Activated T-helper 2 cell treated with anti-CD3 and anti-CD28 coated beads, Interferon-gamma antibody, Interleukin-2, Interleukin-4, amounts not matched to agents 10 μg/mL and 5 μg/mL and 100 μg/mL, durations not matched to agents 14 hours and 24 hours and 36 hours (primary cell): ENCODE measurements at regions not wholly inside any gene's neighbourhood (a gene's known extent, or its start where the extent isn't known, plus 50 kb on each side); places are given as distances from the start of the nearest gene placed in this dataset.

Experiments
- DNase-seq: peaks from one replicate; pipeline ENCODE4 v3.0.0; 2021; ENCODE audit warnings: low spot score
- H3K27ac Mint-ChIP-seq: one replicate; pipeline ENCODE4 v1.8.0; 2021; ENCODE audit warnings: mixed read lengths
- H3K27me3 Mint-ChIP-seq: one replicate; pipeline ENCODE4 v1.8.0; 2021; ENCODE audit warnings: low read depth, mixed read lengths
- H3K36me3 Mint-ChIP-seq: one replicate; pipeline ENCODE4 v1.8.0; 2021; ENCODE audit warnings: low read depth, mixed read lengths
- H3K4me1 Mint-ChIP-seq: one replicate; pipeline ENCODE4 v1.8.0; 2021; ENCODE audit warnings: low read depth, mixed read lengths
- H3K4me3 Mint-ChIP-seq: one replicate; pipeline ENCODE4 v1.8.0; 2021; ENCODE audit warnings: low read depth, mild to moderate bottlenecking, moderate library complexity, mixed read lengths
- H3K9me3 Mint-ChIP-seq: one replicate; pipeline ENCODE4 v1.8.0; 2021; ENCODE audit warnings: mixed read lengths
- intact Hi-C: fragments of 100-400 bp; cut with micrococcal nuclease; formaldehyde crosslinking; loops from one replicate; pipeline ENCODE4 v1.15.1; 2023

DNA sequence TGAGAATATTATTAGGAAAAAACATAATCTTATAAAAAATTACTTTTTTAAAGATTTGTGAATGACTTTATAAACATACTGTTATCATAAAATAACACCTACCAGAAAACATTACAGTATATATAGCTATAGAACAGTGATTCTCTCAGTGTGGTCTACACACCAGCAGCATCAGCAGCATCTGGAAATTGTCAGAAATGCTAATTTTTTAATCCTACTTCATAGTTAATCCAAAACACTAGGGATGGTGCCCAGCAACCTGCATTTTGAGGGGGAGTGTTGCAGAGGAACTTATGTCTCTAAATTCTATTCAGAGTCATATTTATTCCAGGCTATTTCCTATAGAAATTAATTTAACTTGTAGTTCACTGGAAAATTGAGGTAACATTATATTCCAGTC is 1107.8 kb downstream of the IGSF11 start:
- intact Hi-C loops, result no loop called here
- Mint-ChIP-seq H3K4me1 (no peaks in the 10 kb centered on the region), H3K27ac (no peak overlapping the region), H3K36me3 (no peaks in the 10 kb centered on the region), H3K4me3 (no peak overlapping the region), H3K27me3 (no peaks in the 10 kb centered on the region), H3K9me3 (no peaks in the 10 kb centered on the region)
- no peak for DNase-seq

DNA sequence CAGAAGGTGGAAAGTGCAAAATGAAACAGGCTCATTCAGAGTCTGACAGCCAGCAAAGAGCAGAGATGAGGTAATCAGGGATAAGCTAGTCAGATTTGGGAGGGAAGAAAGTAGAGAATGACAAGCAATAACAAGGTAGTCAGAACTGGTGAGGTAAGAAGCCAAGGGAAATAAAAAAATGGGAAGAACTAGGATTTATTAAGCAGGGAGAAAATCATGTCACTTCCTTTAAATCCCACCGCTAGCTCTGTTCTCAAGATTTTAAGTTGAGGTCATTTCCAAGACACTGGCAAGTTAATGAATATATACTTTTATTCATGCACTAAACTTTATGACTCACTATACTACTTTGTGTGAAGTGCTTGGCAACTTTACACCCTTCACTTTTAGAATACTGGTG is 1106.8 kb downstream of the IGSF11 start:
- H3K27me3 Mint-ChIP-seq, result no peaks in the 10 kb centered on the region
- no peak for DNase-seq
- no peaks in the 10 kb centered on the region for H3K9me3 Mint-ChIP-seq
- intact Hi-C loops, result no loop called here
- H3K4me1 Mint-ChIP-seq, result no peaks in the 10 kb centered on the region
- H3K36me3 Mint-ChIP-seq, result no peaks in the 10 kb centered on the region
- H3K27ac Mint-ChIP-seq, result no peak overlapping the region
- no peak overlapping the region for H3K4me3 Mint-ChIP-seq

DNA sequence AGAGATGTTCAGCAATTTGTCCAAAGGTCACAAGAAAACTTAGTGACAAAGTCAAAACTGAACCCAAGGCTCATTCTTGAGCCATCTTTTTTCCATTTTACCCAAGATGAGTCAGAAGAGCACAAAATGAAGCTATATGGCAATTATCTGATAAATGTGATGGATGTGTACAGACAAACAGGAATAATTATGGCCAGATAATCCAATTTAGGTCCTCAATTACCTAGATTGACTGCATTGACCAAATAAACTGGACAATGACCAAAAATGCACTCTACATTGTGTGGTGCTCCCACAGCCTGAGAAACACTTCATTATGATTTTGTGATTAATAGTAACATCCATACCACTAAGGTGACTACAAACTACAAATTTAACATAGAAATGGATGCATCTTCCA is 1105.8 kb downstream of the IGSF11 start:
- Mint-ChIP-seq H3K36me3 (no peaks in the 10 kb centered on the region), H3K4me1 (no peaks in the 10 kb centered on the region), H3K27ac (no peak overlapping the region), H3K9me3 (no peaks in the 10 kb centered on the region), H3K27me3 (no peaks in the 10 kb centered on the region), H3K4me3 (no peak overlapping the region)
- intact Hi-C loops, result no loop called here
- no peak for DNase-seq

DNA sequence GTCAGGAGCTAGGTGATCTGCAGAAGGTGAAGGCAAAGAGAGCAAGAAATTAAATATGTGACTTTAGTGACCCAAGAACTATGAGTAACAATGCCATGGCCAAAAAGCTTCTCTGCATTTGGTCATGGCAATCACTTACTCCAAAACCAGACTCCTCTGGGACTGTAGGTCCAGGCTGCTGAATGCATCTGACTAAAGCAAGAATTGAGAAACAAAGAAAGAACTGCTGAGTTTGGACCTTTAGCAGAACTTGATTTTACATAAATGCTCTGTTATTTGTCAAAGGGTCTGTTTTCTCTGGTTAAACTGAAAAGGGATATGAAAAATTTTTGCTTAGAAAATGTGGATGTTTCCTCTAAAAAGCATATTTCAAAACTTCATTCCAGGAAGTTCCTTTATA is 1102.2 kb downstream of the IGSF11 start:
- H3K27me3 Mint-ChIP-seq, result no peaks in the 10 kb centered on the region
- no peak overlapping the region for H3K27ac Mint-ChIP-seq
- intact Hi-C loops, result no loop called here
- no peaks in the 10 kb centered on the region for H3K36me3 Mint-ChIP-seq
- H3K4me1 Mint-ChIP-seq, result no peaks in the 10 kb centered on the region
- no peak overlapping the region for H3K4me3 Mint-ChIP-seq
- DNase-seq, result no peak
- H3K9me3 Mint-ChIP-seq, result no peaks in the 10 kb centered on the region

DNA sequence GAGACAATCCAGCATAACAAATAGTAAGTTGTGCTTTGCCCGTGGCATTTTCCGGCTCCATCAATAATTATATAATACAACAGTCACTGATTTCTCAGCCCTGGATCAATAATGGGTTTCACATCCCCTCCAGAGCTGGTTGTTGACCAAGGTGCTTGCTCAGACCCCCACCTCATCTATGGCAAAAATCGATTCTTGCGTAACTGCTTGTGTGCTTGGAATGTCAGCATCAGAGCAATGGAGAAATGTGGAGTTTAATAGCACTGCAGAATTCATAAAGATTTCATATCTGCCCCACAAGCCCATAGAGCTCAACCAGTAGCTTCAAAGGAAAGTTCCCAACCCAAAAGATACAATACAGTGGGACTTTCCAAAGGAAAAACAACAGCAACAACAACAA is 1098.5 kb downstream of the IGSF11 start:
- Mint-ChIP-seq H3K27me3 (no peaks in the 10 kb centered on the region), H3K9me3 (no peaks in the 10 kb centered on the region), H3K36me3 (no peaks in the 10 kb centered on the region), H3K4me3 (no peak overlapping the region), H3K4me1 (no peaks in the 10 kb centered on the region), H3K27ac (no peak overlapping the region)
- intact Hi-C loops, result no loop called here
- DNase-seq, result no peak

DNA sequence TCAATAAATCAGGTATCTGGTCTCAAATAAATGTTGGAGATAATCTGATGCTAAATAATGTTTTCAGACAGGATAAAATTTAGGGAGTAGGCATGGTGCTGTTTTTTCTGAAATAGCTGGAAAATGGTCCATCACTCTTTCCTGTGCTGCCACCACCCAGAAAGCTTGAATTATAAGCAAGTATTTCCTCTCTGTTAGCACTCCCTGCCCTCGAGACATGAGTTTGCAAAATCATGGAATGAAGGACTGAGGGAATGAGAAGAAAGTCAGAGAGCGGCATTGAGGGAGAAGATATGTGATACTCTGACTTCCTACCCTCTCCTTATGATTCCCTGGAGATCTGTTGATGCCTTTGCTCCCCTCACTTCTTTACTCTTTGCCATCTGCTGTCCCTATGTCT is 1095.7 kb downstream of the IGSF11 start:
- H3K9me3 Mint-ChIP-seq, result no peaks in the 10 kb centered on the region
- no peak overlapping the region for H3K27ac Mint-ChIP-seq
- intact Hi-C loops, result no loop called here
- H3K27me3 Mint-ChIP-seq, result no peaks in the 10 kb centered on the region
- no peaks in the 10 kb centered on the region for H3K4me1 Mint-ChIP-seq
- H3K4me3 Mint-ChIP-seq, result no peak overlapping the region
- H3K36me3 Mint-ChIP-seq, result no peaks in the 10 kb centered on the region
- DNase-seq, result no peak

DNA sequence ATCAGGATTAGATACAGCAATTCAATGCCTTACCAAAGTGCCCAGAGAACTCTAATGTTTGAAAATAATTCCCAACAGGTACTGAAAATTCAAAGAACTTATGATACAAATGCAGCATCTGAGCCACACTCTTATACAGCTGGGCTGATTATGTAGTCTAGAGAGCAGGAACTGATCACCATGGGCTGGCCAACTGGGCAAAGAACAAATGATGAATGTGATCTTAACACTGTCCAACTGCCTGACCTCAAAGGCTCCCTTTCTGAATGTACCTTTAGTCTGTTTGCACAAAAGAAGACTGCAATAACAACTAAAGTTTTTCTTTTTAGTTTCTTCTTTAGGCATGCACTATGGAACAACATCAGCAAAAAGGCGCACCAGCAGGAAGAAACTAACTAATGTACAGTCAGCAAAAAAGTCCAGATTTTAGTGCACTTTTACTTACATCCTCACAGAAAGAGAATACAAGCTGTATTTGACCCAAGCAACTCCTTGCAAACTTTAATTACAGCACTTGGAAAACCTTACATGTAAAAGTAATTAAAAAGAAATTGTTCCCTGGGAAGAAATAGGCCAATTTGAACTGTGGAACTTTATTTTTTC is 1095.1 kb downstream of the IGSF11 start:
- DNase-seq, result no peak
- Mint-ChIP-seq H3K4me1 (no peaks in the 10 kb centered on the region), H3K36me3 (no peaks in the 10 kb centered on the region), H3K27ac (no peak overlapping the region), H3K27me3 (no peaks in the 10 kb centered on the region), H3K4me3 (no peak overlapping the region), H3K9me3 (no peaks in the 10 kb centered on the region)
- intact Hi-C loops, result no loop called here

DNA sequence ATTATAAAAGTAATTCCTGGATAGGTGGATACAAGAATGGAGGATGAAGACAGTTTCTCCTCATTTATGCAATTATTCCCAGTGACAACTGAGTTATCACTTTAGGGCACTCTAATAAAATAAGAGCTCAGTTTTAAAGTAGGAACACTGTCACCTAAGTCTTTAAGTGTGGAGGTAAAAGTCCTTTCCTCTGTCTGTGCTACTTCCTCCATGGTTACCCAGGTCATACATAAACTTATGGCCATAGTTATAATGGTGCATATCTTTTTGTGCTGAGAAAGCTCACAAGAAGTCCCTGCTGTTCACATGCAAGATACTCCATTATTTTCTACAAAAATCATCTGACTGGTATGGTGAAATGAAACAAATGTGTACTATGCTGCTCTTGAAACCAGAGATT is 1093.6 kb downstream of the IGSF11 start:
- H3K4me1 Mint-ChIP-seq, result no peaks in the 10 kb centered on the region
- no peak for DNase-seq
- no peaks in the 10 kb centered on the region for H3K9me3 Mint-ChIP-seq
- H3K36me3 Mint-ChIP-seq, result no peaks in the 10 kb centered on the region
- H3K27me3 Mint-ChIP-seq, result no peaks in the 10 kb centered on the region
- no peak overlapping the region for H3K27ac Mint-ChIP-seq
- no peak overlapping the region for H3K4me3 Mint-ChIP-seq
- intact Hi-C loops, result no loop called here

DNA sequence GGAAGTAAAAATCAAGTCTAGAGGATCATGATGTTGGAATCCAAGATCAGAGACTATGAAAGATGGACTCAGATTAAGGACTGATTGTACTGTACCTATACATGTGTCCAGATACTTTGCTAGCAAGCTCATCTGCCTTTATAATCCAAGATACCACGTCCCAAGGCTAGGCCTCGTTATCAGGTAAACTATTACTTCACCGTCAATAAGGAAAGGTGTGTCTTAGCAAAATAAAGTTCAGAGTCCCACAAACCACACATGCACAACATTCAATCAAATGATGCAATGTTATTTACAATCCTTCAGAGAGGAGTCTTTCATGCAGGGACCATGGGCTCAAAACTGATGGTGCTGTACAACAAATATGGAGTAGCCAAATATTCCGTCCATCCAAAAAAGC is 1092.9 kb downstream of the IGSF11 start:
- DNase-seq, result no peak
- Mint-ChIP-seq H3K9me3 (no peaks in the 10 kb centered on the region), H3K4me1 (no peaks in the 10 kb centered on the region), H3K36me3 (no peaks in the 10 kb centered on the region), H3K4me3 (no peak overlapping the region), H3K27ac (no peak overlapping the region), H3K27me3 (no peaks in the 10 kb centered on the region)
- intact Hi-C loops, result no loop called here

DNA sequence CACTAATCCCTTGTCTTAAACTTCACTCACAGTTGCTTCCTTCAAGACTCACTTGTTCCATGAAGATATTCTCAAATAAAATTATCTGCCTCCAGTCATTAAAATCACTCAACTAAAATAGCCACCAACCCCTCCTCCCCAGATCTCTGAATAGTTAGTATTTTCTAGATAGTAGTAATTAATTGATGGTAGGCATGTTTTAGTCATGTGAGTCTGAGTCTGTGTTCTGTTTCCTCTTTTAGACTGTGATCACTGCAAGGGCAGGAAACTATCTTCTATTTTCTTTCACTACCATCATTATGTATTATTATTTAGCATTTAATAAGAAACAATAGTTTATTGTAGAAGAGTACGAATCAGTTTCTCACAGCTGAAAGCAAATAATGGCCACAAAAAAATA is 1080.5 kb downstream of the IGSF11 start:
- intact Hi-C loops, result no loop called here
- Mint-ChIP-seq H3K27me3 (no peaks in the 10 kb centered on the region), H3K4me1 (no peaks in the 10 kb centered on the region), H3K27ac (no peak overlapping the region), H3K36me3 (no peaks in the 10 kb centered on the region), H3K9me3 (peaks cover 8% of the 10 kb centered on the region), H3K4me3 (no peak overlapping the region)
- DNase-seq, result no peak

DNA sequence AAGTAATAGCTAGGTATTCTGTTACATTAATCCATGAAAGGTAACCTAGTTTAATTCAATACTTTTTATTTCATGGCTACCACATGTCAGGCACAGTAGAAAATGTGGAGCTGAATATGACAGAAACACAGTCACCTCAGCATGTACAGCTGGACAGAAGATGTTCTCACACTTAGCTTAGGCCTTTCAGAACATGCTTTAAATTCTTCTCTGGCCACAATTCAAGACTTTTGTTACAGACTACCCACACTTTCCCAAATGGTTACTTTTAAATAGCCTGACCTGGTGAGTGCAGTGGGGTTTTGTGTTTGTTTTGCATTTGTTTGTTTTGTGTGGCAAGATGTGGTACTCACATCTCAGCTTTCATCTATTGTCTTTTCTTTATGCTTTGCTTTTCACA is 1079.5 kb downstream of the IGSF11 start:
- Mint-ChIP-seq H3K36me3 (no peaks in the 10 kb centered on the region), H3K9me3 (peaks cover 8% of the 10 kb centered on the region), H3K27me3 (no peaks in the 10 kb centered on the region), H3K4me1 (no peaks in the 10 kb centered on the region), H3K27ac (no peak overlapping the region), H3K4me3 (no peak overlapping the region)
- no peak for DNase-seq
- intact Hi-C loops, result no loop called here

DNA sequence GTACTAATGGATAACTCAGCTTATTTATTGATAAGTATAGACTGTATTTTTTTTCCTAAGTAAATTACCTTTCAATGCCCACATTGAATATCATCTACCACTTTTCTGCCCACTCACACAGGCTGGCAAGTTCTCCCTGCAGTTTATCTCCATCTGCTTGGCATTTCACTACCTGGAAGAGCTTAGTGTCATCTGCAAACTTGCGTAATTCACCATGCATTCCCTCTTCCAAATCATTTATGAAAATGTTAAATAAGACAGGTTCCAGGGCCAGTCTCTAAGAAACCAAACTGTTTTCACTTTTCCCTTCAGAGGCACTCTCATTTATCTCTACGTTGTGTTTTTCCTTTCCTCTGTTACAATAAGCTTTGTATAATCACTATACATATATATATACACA is 1076.6 kb downstream of the IGSF11 start:
- no peak for DNase-seq
- Mint-ChIP-seq H3K36me3 (no peaks in the 10 kb centered on the region), H3K4me3 (no peak overlapping the region), H3K27ac (no peak overlapping the region), H3K4me1 (no peaks in the 10 kb centered on the region), H3K9me3 (peaks cover 8% of the 10 kb centered on the region), H3K27me3 (no peaks in the 10 kb centered on the region)
- intact Hi-C loops, result no loop called here

DNA sequence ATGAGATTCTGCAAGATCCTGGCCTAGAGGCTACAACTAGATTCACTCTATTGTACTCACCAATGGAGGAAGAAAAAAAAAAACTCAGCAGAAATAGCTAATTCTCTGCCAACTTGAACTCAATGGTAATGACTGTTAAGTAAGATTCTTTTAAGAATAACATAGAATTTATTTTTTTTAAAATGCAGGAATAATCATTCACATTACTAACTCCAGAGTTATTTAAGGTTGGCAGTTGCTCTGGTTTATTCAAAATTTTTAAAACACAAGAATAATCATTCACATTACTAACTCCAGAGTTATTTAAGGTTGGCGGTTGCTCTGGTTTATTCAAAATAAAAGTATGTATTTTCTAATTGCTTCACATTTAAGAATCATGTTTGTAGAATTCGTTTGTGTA is 1071.9 kb downstream of the IGSF11 start:
- intact Hi-C loops, result no loop called here
- H3K4me1 Mint-ChIP-seq, result no peaks in the 10 kb centered on the region
- H3K27ac Mint-ChIP-seq, result no peak overlapping the region
- H3K4me3 Mint-ChIP-seq, result no peak overlapping the region
- peaks cover 9% of the 10 kb centered on the region for H3K9me3 Mint-ChIP-seq
- no peaks in the 10 kb centered on the region for H3K27me3 Mint-ChIP-seq
- no peak for DNase-seq
- no peaks in the 10 kb centered on the region for H3K36me3 Mint-ChIP-seq

DNA sequence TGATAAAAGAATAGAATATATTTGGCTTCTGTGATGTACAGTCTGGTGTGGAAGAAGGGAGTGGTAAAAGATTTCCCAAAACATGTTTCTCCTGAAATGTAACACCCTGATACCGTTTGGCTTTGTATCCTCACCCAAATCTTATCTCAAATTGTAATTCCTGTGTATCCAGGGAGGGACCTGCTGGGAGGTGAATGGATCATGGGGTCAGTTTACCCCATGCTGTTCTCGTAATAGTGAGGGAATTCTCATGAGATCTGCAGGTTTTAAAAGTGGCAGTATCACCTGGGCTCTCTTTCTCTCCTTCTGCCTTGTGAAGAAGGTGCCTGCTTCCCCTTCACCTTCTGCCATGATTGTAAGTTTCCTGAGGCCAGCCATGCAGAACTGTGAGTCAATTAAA is 1070.8 kb downstream of the IGSF11 start:
- H3K4me1 Mint-ChIP-seq, result no peaks in the 10 kb centered on the region
- no peak for DNase-seq
- intact Hi-C loops, result no loop called here

More for the DNA sequence above, 1070.8 kb downstream of the IGSF11 start:
- Mint-ChIP-seq H3K27ac (no peak overlapping the region), H3K27me3 (no peaks in the 10 kb centered on the region), H3K36me3 (no peaks in the 10 kb centered on the region), H3K4me3 (no peak overlapping the region), H3K9me3 (peaks cover 6% of the 10 kb centered on the region)
